Activated T-helper 2 cell treated with anti-CD3 and anti-CD28 coated beads, Interferon-gamma antibody, Interleukin-2, Interleukin-4, amounts not matched to agents 10 μg/mL and 5 μg/mL and 100 μg/mL, durations not matched to agents 14 hours and 24 hours and 36 hours (primary cell): ENCODE measurements at regions not wholly inside any gene's neighbourhood (a gene's known extent, or its start where the extent isn't known, plus 50 kb on each side); places are given as distances from the start of the nearest gene placed in this dataset.
"Not testable (repeated sequence)": the region's sequence is repeated elsewhere in the genome, so short reads cannot be mapped to it uniquely, and the experiment has no call there.

Experiments used
- DNase-seq: peaks from one replicate; pipeline ENCODE4 v3.0.0; 2021; ENCODE audit warnings: low spot score
- H3K27ac Mint-ChIP-seq: one replicate; pipeline ENCODE4 v1.8.0; 2021; ENCODE audit warnings: mixed read lengths
- H3K27me3 Mint-ChIP-seq: one replicate; pipeline ENCODE4 v1.8.0; 2021; ENCODE audit warnings: low read depth, mixed read lengths
- H3K36me3 Mint-ChIP-seq: one replicate; pipeline ENCODE4 v1.8.0; 2021; ENCODE audit warnings: low read depth, mixed read lengths
- H3K4me1 Mint-ChIP-seq: one replicate; pipeline ENCODE4 v1.8.0; 2021; ENCODE audit warnings: low read depth, mixed read lengths
- H3K4me3 Mint-ChIP-seq: one replicate; pipeline ENCODE4 v1.8.0; 2021; ENCODE audit warnings: low read depth, mild to moderate bottlenecking, moderate library complexity, mixed read lengths
- H3K9me3 Mint-ChIP-seq: one replicate; pipeline ENCODE4 v1.8.0; 2021; ENCODE audit warnings: mixed read lengths
- intact Hi-C: fragments of 100-400 bp; cut with micrococcal nuclease; formaldehyde crosslinking; loops from one replicate; pipeline ENCODE4 v1.15.1; 2023

- no peak for DNase-seq
- Mint-ChIP-seq H3K4me1 (no peaks in the 10 kb centered on the region), H3K27ac (no peak overlapping the region), H3K27me3 (no peaks in the 10 kb centered on the region), H3K9me3 (peaks cover 51% of the 10 kb centered on the region), H3K36me3 (no peaks in the 10 kb centered on the region), H3K4me3 (no peak overlapping the region)
- intact Hi-C loops, result no loop called here
These were observed 53.5 kb downstream of the FSCB start for GRCh38 chr14:44453433-44454171.

GRCh38 chr14:44450232-44450631 is 56.9 kb downstream of the FSCB start:
- H3K27me3 Mint-ChIP-seq, intact Hi-C loops: not testable (repeated sequence)

DNA sequence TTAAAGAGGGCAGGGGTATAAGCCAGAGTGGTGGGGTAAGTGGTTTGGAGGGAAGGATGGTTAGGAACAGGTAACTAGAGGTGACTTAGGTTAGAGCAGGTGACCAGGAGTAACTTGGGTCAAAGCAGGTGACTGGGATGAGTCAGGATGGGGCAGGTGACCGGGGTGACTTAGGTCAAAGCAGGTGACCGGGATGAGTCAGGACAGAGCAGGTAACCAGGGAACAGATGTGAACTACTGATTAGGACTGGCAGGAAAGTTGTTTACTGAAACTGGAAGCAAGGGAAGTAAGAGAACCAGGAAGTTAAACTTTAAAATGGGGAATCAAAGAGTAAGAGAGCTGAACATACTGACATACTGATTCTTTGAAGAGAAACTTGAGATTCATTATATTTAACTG is 57.4 kb downstream of the FSCB start:
- Mint-ChIP-seq H3K9me3 (peaks cover 33% of the 10 kb centered on the region), H3K27ac (no peak overlapping the region), H3K36me3 (no peaks in the 10 kb centered on the region), H3K4me1 (no peaks in the 10 kb centered on the region), H3K27me3 (no peaks in the 10 kb centered on the region), H3K4me3 (no peak overlapping the region)
- intact Hi-C loops, result no loop called here
- DNase-seq, result no peak

More at GRCh38 chr14:44450232-44450631, 56.9 kb downstream of the FSCB start:
- not testable (repeated sequence) for H3K27ac Mint-ChIP-seq, H3K36me3 Mint-ChIP-seq, H3K4me1 Mint-ChIP-seq, DNase-seq, H3K4me3 Mint-ChIP-seq
- H3K9me3 Mint-ChIP-seq, result peaks cover 37% of the 10 kb centered on the region

DNA sequence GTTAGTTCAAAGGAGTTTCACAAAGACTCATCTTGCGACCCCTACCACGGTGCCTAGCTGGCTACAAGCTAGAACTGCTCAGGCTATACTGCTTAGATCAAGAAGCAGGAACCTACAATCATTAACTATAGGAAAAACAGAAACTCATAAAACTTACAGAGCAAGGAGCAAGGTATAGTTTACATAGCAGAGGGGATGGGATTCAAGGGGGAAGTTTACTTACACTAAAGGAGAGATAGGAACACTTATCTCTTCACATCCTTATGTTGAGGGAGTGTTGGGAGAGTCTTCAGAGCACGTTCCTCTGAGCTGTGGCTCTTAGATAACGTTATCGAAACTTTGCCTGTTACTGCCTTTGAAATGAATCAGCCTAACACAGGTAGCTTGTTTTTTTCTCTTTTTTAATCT is 58.1 kb downstream of the FSCB start:
- no peaks in the 10 kb centered on the region for H3K27me3 Mint-ChIP-seq
- peaks cover 29% of the 10 kb centered on the region for H3K9me3 Mint-ChIP-seq
- H3K4me3 Mint-ChIP-seq, result no peak overlapping the region
- no peaks in the 10 kb centered on the region for H3K4me1 Mint-ChIP-seq
- no peaks in the 10 kb centered on the region for H3K36me3 Mint-ChIP-seq
- intact Hi-C loops, result no loop called here
- DNase-seq, result no peak
- no peak overlapping the region for H3K27ac Mint-ChIP-seq

DNA sequence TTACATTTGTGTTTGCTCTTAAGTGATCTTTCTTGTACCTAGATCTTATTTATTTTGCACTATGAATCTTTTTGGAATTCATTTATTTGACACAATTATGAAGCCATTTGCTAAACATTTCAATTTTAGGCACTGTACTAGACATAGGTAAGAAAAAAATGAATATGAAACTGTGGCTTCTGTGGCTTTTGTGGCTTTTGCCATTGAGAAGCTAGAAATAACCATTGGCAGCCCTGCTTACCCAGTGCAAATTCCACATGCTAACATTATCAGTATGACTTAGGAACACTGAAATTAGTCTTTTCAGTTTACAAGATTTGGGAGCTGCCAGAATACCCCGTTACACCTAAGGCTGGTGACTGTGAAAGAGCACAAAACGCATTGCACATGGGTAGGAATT is 60.1 kb downstream of the FSCB start:
- H3K4me1 Mint-ChIP-seq, result no peaks in the 10 kb centered on the region
- no peak overlapping the region for H3K4me3 Mint-ChIP-seq
- no peak overlapping the region for H3K27ac Mint-ChIP-seq
- no peaks in the 10 kb centered on the region for H3K36me3 Mint-ChIP-seq
- no peaks in the 10 kb centered on the region for H3K27me3 Mint-ChIP-seq
- DNase-seq, result no peak
- intact Hi-C loops, result no loop called here
- peaks cover 25% of the 10 kb centered on the region for H3K9me3 Mint-ChIP-seq

GRCh38 chr14:44444454-44444853 is 62.6 kb downstream of the FSCB start:
- Mint-ChIP-seq H3K9me3 (peaks cover 16% of the 10 kb centered on the region), H3K27ac (no peak overlapping the region), H3K4me1 (no peaks in the 10 kb centered on the region), H3K27me3 (no peaks in the 10 kb centered on the region), H3K36me3 (no peaks in the 10 kb centered on the region), H3K4me3 (no peak overlapping the region)
- no peak for DNase-seq
- intact Hi-C loops, result no loop called here

DNA sequence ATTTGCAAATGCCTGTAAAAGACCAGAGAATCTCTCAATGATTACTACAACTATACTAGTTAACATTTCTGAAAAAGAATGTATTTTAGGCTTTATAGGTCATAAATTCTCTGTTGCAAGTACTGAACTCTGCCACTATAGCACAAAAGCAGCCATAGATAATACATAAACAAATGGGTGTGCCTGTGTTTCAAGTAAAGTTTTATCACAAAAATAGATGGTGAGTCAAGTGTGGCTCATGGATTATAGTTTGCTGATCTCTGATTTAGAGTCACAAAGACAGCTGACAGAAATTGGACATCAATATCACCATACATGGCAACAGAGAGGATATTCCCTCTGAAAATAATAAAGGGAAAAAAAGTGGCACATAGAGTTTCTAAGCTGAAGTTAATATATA is 68.1 kb downstream of the FSCB start:
- no peak overlapping the region for H3K27ac Mint-ChIP-seq
- DNase-seq, result no peak
- intact Hi-C loops, result no loop called here
- H3K27me3 Mint-ChIP-seq, result no peaks in the 10 kb centered on the region
- H3K4me1 Mint-ChIP-seq, result no peaks in the 10 kb centered on the region
- no peak overlapping the region for H3K4me3 Mint-ChIP-seq
- H3K36me3 Mint-ChIP-seq, result no peaks in the 10 kb centered on the region
- peaks cover 3% of the 10 kb centered on the region for H3K9me3 Mint-ChIP-seq

DNA sequence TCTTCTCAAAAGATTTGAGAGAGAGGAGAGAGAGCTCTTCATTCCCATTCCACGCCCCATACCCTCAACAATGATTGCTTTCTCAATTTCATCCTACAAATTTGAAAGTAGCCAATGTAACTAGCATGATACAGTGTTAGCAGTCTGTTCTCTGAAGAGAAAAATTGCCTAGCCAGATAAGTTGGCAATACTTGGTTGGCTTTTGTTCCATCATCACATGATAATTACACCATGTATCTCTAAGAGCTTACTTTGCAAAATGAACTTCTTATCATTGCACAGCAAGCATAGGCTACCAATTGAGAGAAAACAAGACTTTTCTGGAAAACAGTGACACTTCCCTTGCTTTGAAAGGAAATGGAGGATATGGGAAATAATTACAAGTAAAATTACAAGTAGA is 68.9 kb downstream of the FSCB start:
- no peaks in the 10 kb centered on the region for H3K4me1 Mint-ChIP-seq
- no peak overlapping the region for H3K4me3 Mint-ChIP-seq
- no peak overlapping the region for H3K27ac Mint-ChIP-seq
- no peaks in the 10 kb centered on the region for H3K36me3 Mint-ChIP-seq
- intact Hi-C loops, result no loop called here
- H3K9me3 Mint-ChIP-seq, result peaks cover 3% of the 10 kb centered on the region
- no peaks in the 10 kb centered on the region for H3K27me3 Mint-ChIP-seq
- DNase-seq, result no peak

GRCh38 chr14:44436458-44436857 is 70.6 kb downstream of the FSCB start:
- intact Hi-C loops, result no loop called here
- no peaks in the 10 kb centered on the region for H3K4me1 Mint-ChIP-seq
- no peak for DNase-seq
- H3K27ac Mint-ChIP-seq, result no peak overlapping the region
- H3K9me3 Mint-ChIP-seq, result peaks cover 5% of the 10 kb centered on the region
- H3K27me3 Mint-ChIP-seq, result no peaks in the 10 kb centered on the region
- no peaks in the 10 kb centered on the region for H3K36me3 Mint-ChIP-seq
- no peak overlapping the region for H3K4me3 Mint-ChIP-seq

DNA sequence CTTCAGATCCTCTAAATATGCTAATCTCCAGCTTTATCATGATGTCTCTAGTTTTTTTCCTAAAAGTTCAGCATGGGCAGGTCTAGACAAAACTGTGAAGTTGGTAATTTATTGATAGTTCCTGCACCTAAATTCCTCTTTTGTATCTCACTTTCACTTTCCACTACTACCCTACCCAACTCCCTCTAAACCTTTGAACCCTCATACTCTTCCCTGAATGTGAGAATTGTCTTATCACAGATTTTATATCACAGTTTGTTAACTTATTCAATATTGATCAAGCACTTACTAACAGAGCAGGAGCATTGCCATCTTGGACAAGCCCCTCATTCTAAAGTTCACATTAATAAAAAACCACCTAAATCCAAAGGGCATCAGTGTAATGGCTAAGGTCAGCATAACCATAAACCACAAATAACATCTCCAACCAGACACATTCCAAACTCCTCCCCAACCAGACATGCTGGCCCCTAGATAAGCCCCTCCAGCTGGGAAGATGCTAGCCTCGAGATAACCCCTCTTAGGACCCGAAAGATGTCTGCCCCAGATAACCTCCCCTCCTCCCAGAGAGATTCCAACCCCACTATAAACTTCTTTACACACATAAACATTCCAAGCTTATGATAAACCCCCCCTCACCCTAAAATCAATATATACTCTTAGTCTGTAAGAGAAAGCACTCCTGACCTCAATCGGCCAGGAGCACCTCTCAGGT is 78.7 kb downstream of the FSCB start:
- no peaks in the 10 kb centered on the region for H3K4me1 Mint-ChIP-seq

GRCh38 chr14:44422699-44423098 is 84.4 kb downstream of the FSCB start:
- no peak overlapping the region for H3K4me3 Mint-ChIP-seq
- H3K9me3 Mint-ChIP-seq, result peaks cover 30% of the 10 kb centered on the region
- intact Hi-C loops, result no loop called here
- no peak for DNase-seq
- H3K27me3 Mint-ChIP-seq, result no peaks in the 10 kb centered on the region
- H3K27ac Mint-ChIP-seq, result no peak overlapping the region
- H3K36me3 Mint-ChIP-seq, result no peaks in the 10 kb centered on the region
- no peaks in the 10 kb centered on the region for H3K4me1 Mint-ChIP-seq

More for the DNA sequence above, 78.7 kb downstream of the FSCB start:
- H3K27me3 Mint-ChIP-seq, result no peaks in the 10 kb centered on the region
- peaks cover 34% of the 10 kb centered on the region for H3K9me3 Mint-ChIP-seq
- H3K4me3 Mint-ChIP-seq, result no peak overlapping the region
- no peak overlapping the region for H3K27ac Mint-ChIP-seq
- intact Hi-C loops, result no loop called here
- no peak for DNase-seq
- no peaks in the 10 kb centered on the region for H3K36me3 Mint-ChIP-seq

- H3K4me3 Mint-ChIP-seq, result no peak overlapping the region
- no peak overlapping the region for H3K27ac Mint-ChIP-seq
- peaks cover 39% of the 10 kb centered on the region for H3K9me3 Mint-ChIP-seq
- intact Hi-C loops, result no loop called here
- no peaks in the 10 kb centered on the region for H3K4me1 Mint-ChIP-seq
- no peaks in the 10 kb centered on the region for H3K36me3 Mint-ChIP-seq
- DNase-seq, result no peak
- no peaks in the 10 kb centered on the region for H3K27me3 Mint-ChIP-seq
These were observed 86.9 kb downstream of the FSCB start for GRCh38 chr14:44420226-44420625.

DNA sequence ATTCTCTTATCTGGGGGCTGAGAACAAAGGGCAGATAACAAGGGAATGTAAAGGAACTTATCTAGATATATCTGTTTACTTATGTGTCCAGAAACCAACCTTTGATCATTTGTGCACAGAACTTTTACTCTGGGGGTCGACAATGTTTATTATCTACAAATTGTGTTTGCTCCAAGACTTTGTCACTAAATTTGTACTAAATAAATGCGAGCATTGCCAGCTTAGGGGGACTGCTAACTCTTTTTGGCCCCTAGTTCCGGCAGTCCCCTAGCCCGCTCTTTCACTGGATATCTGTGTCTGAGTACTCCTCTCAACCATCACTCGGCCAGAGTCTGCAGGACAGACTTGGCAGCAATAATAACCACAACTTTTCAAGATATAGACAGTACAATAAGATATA is 88.2 kb downstream of the FSCB start:
- Mint-ChIP-seq H3K27ac (no peak overlapping the region), H3K27me3 (no peaks in the 10 kb centered on the region), H3K4me1 (no peaks in the 10 kb centered on the region), H3K9me3 (peaks cover 45% of the 10 kb centered on the region), H3K4me3 (no peak overlapping the region), H3K36me3 (no peaks in the 10 kb centered on the region)
- intact Hi-C loops, result no loop called here
- no peak for DNase-seq
